ENCODE measurements at regions not wholly inside any gene's neighbourhood (a gene's known extent, or its start where the extent isn't known, plus 50 kb on each side); places are given as distances from the start of the nearest gene placed in this dataset.

- DNase-seq: no peak
- Histone ChIP-seq H3K36me3 (replicated peaks; ENCODE audit: control insufficient read depth, insufficient read depth, low read length) (no peaks in the 10 kb centered on the region), H3K27me3 (ENCODE audit: control insufficient read depth, insufficient read depth, low read length) (peaks cover 17% of the 10 kb centered on the region; the same call in 1 of the 2 replicates), H3K4me3 (ENCODE audit: insufficient read depth, low read depth, low read length) (no peak overlapping the region)
Observed at GRCh38 chr13:99896369-99897075, 75.0 kb downstream of the ZIC5 start.

GRCh38 chr13:99895444-99896368 is 75.9 kb downstream of the ZIC5 start:
- peak overlapping the region; percentile 26; the same call in 1 of the 2 replicates for H3K4me3 ChIP-seq (ENCODE audit: insufficient read depth, low read depth, low read length)
- H3K36me3 ChIP-seq (replicated peaks; ENCODE audit: control insufficient read depth, insufficient read depth, low read length): no peaks in the 10 kb centered on the region
- peaks cover 19% of the 10 kb centered on the region; the same call in 1 of the 2 replicates for H3K27me3 ChIP-seq (ENCODE audit: control insufficient read depth, insufficient read depth, low read length)
- DNase-seq: peak; percentile 80

- peak; percentile 79 for DNase-seq
- Histone ChIP-seq H3K36me3 (replicated peaks; ENCODE audit: control insufficient read depth, insufficient read depth, low read length) (no peaks in the 10 kb centered on the region), H3K27me3 (ENCODE audit: control insufficient read depth, insufficient read depth, low read length) (peaks cover 19% of the 10 kb centered on the region; the same call in 1 of the 2 replicates), H3K4me3 (ENCODE audit: insufficient read depth, low read depth, low read length) (peak overlapping the region; percentile 26; the same call in 1 of the 2 replicates)
Observed at GRCh38 chr13:99894840-99895443, 76.6 kb downstream of the ZIC5 start.

DNA sequence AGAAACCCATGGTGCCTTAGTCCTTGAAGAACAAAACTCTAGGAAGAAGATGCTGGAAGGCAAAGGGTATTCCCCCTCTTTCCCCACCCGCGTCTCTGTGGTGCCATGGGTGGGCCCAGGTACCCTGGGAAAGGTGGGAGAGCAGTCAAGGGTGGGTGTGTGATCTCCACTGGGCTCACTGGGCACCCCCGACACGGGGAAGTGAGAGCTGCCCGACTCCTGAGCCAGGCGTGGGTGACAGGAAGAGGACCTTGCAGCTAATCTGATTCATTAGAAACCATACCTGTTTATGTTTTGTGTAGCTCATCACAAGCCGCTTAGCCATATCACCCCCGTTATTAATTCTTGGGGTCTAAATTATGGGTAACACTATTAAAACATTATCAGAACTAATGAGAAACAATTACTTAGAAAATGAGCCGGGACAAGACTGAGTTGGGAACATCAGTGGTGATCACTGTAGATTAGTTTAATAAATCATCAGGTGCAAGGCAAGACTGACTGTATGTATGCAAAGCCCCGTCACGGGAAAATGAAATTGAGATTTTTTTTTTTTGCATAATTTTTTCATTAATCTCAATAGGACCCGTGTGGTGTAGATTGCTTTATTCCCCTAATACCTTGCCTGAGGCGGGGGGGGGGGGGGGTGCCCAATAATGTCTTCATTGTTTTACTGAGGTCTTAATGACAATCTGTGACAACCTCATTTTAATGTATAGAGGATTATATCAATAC is 77.3 kb downstream of the ZIC5 start:
- peaks cover 19% of the 10 kb centered on the region; the same call in 1 of the 2 replicates for H3K27me3 ChIP-seq (ENCODE audit: control insufficient read depth, insufficient read depth, low read length)
- H3K36me3 ChIP-seq (replicated peaks; ENCODE audit: control insufficient read depth, insufficient read depth, low read length): no peaks in the 10 kb centered on the region
- no peak for DNase-seq
- H3K4me3 ChIP-seq (ENCODE audit: insufficient read depth, low read depth, low read length): no peak overlapping the region

- Histone ChIP-seq H3K36me3 (replicated peaks; ENCODE audit: control insufficient read depth, insufficient read depth, low read length) (no peaks in the 10 kb centered on the region), H3K27me3 (ENCODE audit: control insufficient read depth, insufficient read depth, low read length) (peaks cover 19% of the 10 kb centered on the region; the same call in 1 of the 2 replicates), H3K4me3 (ENCODE audit: insufficient read depth, low read depth, low read length) (no peak overlapping the region)
- DNase-seq: peak; percentile 51
Observed at GRCh38 chr13:99893567-99893966, 78.0 kb downstream of the ZIC5 start.

DNA sequence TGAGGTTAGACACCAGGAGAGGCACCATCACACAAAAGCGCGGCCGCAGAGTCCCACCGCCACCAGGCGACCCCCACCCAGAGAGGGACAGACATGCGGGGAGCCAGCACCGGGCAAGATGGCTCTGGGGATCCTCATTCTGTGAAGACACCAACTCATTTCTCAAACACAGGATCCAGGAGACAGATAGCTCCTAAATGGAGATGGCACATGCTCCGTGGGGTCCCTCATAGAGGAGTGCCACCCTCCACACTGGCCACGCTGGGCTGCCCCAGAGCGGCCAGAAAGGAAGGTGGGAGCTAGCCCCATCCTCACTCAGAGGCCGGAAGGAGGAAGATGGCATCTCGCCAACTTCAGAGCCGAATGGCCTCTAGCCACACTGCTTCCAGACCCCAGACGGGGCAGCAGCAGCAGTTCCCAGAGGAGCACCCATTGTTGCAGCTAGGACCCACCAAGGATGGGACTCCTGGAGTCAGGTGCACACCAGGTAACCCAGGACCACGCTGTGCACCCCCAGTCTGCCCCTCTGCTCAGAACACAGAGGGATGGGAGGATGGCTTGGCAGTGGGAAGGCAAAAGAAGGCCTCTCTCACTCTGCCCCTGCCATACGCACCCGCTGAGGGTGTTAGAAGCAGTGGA is 78.6 kb downstream of the ZIC5 start:
- H3K4me3 ChIP-seq (ENCODE audit: insufficient read depth, low read depth, low read length): no peak overlapping the region
- peak; percentile 56 for DNase-seq
- H3K27me3 ChIP-seq (ENCODE audit: control insufficient read depth, insufficient read depth, low read length): peaks cover 19% of the 10 kb centered on the region; the same call in 1 of the 2 replicates

GRCh38 chr13:99892196-99892613 is 79.4 kb downstream of the ZIC5 start:
- Histone ChIP-seq H3K36me3 (replicated peaks; ENCODE audit: control insufficient read depth, insufficient read depth, low read length) (no peaks in the 10 kb centered on the region), H3K27me3 (ENCODE audit: control insufficient read depth, insufficient read depth, low read length) (peaks cover 19% of the 10 kb centered on the region; the same call in 1 of the 2 replicates), H3K4me3 (ENCODE audit: insufficient read depth, low read depth, low read length) (no peak overlapping the region)
- peak; percentile 85 for DNase-seq

More for the DNA sequence above, 78.6 kb downstream of the ZIC5 start:
- H3K36me3 ChIP-seq (replicated peaks; ENCODE audit: control insufficient read depth, insufficient read depth, low read length): no peaks in the 10 kb centered on the region

GRCh38 chr13:99886706-99887105 is 84.9 kb downstream of the ZIC5 start:
- DNase-seq: no peak
- no peaks in the 10 kb centered on the region for H3K36me3 ChIP-seq (replicated peaks; ENCODE audit: control insufficient read depth, insufficient read depth, low read length)
- H3K4me3 ChIP-seq (ENCODE audit: insufficient read depth, low read depth, low read length): no peak overlapping the region
- peaks cover 1% of the 10 kb centered on the region; the same call in 1 of the 2 replicates for H3K27me3 ChIP-seq (ENCODE audit: control insufficient read depth, insufficient read depth, low read length)

GRCh38 chr13:99884913-99885312 is 86.7 kb downstream of the ZIC5 start:
- no peak overlapping the region for H3K4me3 ChIP-seq (ENCODE audit: insufficient read depth, low read depth, low read length)
- no peaks in the 10 kb centered on the region for H3K27me3 ChIP-seq (ENCODE audit: control insufficient read depth, insufficient read depth, low read length)
- DNase-seq: no peak
- H3K36me3 ChIP-seq (replicated peaks; ENCODE audit: control insufficient read depth, insufficient read depth, low read length): no peaks in the 10 kb centered on the region

GRCh38 chr13:99883805-99884204 is 87.8 kb downstream of the ZIC5 start:
- Histone ChIP-seq H3K4me3 (ENCODE audit: insufficient read depth, low read depth, low read length) (no peak overlapping the region), H3K36me3 (replicated peaks; ENCODE audit: control insufficient read depth, insufficient read depth, low read length) (no peaks in the 10 kb centered on the region), H3K27me3 (ENCODE audit: control insufficient read depth, insufficient read depth, low read length) (no peaks in the 10 kb centered on the region)
- DNase-seq: no peak

DNA sequence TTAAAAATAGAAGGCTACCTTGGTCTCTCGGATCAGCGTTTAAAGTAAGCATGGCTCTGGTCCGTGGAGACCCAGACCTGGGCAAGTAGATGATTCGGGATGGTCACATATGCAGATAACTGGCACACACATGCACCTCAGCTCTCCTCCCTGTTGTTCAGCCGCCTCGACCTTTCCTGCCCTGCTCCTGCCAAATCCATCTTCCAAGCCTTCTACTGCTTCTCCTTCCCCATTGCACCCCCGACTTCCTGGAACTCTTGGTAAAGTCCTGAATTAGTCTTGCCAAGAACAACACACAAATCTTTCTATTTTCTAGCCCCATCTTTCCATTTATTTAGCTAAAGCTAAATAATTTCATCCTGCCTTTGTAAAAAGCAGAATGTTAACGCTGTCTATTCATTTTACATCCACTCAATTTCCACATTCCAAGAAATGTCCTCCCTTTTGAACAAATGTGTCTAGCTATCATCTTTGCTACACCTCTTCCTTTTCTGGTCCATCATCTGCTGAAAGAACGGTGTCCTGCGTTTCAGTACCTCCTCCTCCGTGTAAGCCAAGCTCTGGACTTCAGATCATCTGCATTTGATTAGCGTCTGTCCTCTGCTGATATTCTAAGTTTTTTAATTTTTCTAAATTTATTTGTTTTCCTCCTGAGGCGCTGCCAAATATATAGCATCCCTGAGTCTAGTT is 92.5 kb downstream of the ZIC5 start:
- H3K36me3 ChIP-seq (replicated peaks; ENCODE audit: control insufficient read depth, insufficient read depth, low read length): no peaks in the 10 kb centered on the region

DNA sequence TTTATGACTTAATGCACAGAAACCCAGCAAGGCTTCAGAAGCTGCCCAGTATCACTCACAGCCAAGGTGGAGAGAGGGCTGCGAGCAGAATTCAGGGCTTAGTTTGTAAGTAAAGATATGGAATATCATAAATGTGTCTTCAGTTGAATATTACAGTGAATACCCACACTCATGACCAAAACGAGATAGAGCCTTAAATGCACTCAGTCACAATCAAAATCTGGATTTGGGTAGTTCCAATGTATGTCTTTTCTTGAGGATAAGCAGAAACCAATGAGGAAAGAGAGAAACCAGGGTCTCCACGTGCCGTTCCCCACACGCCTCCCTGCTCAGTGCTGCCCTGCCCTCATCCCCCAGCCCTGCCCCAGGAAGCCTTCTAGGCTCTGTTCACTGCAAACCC is 94.9 kb downstream of the ZIC5 start:
- no peaks in the 10 kb centered on the region for H3K36me3 ChIP-seq (replicated peaks; ENCODE audit: control insufficient read depth, insufficient read depth, low read length)
- H3K4me3 ChIP-seq (ENCODE audit: insufficient read depth, low read depth, low read length): no peak overlapping the region
- H3K27me3 ChIP-seq (ENCODE audit: control insufficient read depth, insufficient read depth, low read length): no peaks in the 10 kb centered on the region
- no peak for DNase-seq

More for the DNA sequence above, 92.5 kb downstream of the ZIC5 start:
- no peaks in the 10 kb centered on the region for H3K27me3 ChIP-seq (ENCODE audit: control insufficient read depth, insufficient read depth, low read length)
- DNase-seq: no peak
- no peak overlapping the region for H3K4me3 ChIP-seq (ENCODE audit: insufficient read depth, low read depth, low read length)

DNA sequence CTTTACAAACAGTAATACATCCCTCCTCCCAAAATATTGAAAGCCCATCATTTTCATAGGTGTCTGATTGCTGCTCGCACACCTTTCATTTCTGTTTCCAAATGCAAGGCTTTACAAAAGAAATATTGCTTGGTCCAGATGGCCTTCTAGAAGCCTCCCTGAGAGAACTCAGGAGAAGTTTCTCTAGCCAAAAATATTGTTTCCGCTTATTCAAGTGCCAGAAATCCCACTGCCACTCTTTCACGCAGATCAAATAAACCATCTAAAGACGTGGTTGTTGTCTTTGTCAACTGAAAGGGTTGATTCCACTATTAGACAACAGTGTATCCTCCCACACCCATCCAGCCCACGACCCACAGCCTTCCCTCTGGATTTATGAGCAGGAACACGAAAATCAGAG is 96.2 kb downstream of the ZIC5 start:
- Histone ChIP-seq H3K27me3 (ENCODE audit: control insufficient read depth, insufficient read depth, low read length) (no peaks in the 10 kb centered on the region), H3K4me3 (ENCODE audit: insufficient read depth, low read depth, low read length) (no peak overlapping the region), H3K36me3 (replicated peaks; ENCODE audit: control insufficient read depth, insufficient read depth, low read length) (no peaks in the 10 kb centered on the region)
- no peak for DNase-seq
